ENCODE measurements at regions not wholly inside any gene's neighbourhood (a gene's known extent, or its start where the extent isn't known, plus 50 kb on each side); places are given as distances from the start of the nearest gene placed in this dataset.

- no peaks in the 10 kb centered on the region for H3K36me3 ChIP-seq (ENCODE audit: insufficient read depth)
- H3K79me2 ChIP-seq (ENCODE audit: insufficient read depth, low read depth) = no peaks in the 10 kb centered on the region
- no peak overlapping the region for H2AFZ ChIP-seq (ENCODE audit: low read depth)
- H3K27me3 ChIP-seq (ENCODE audit: insufficient read depth, low read depth) = no peaks in the 10 kb centered on the region
- H3K4me2 ChIP-seq = no peak overlapping the region
- H3K4me3 ChIP-seq (IDR thresholded peaks at IDR 0.05; ENCODE audit: insufficient read depth, low read depth, low read length) = no peak overlapping the region
- no peaks in the 10 kb centered on the region for H4K20me1 ChIP-seq (ENCODE audit: insufficient read depth)
- TF ChIP-seq CTCF (conservative IDR thresholded peaks at IDR 0.05; ENCODE audit: low read depth, low read length) = no peak
- no peaks in the 10 kb centered on the region for H3K4me1 ChIP-seq (ENCODE audit: low read depth, poor library complexity, severe bottlenecking)
- no peak overlapping the region for H3K27ac ChIP-seq
- H3K9ac ChIP-seq = no peak overlapping the region
Observed at GRCh38 chr9:7739595-7739994, 60.0 kb downstream of the DMAC1 start.

- Histone ChIP-seq H3K4me2 (no peak overlapping the region), H3K27ac (no peak overlapping the region)
Observed at GRCh38 chr9:7735311-7735710, 64.3 kb downstream of the DMAC1 start.

GRCh38 chr9:7730164-7730445, 69.5 kb downstream of the DMAC1 start:
- H4K20me1 ChIP-seq (ENCODE audit: insufficient read depth) = no peaks in the 10 kb centered on the region
- no peaks in the 10 kb centered on the region for H3K4me1 ChIP-seq (ENCODE audit: low read depth, poor library complexity, severe bottlenecking)
- H3K4me2 ChIP-seq = no peak overlapping the region
- H2AFZ ChIP-seq (ENCODE audit: low read depth) = no peak overlapping the region
- H3K9ac ChIP-seq = no peak overlapping the region
- TF ChIP-seq CTCF (conservative IDR thresholded peaks at IDR 0.05; ENCODE audit: low read depth, low read length) = no peak
- no peaks in the 10 kb centered on the region for H3K79me2 ChIP-seq (ENCODE audit: insufficient read depth, low read depth)
- no peak overlapping the region for H3K27ac ChIP-seq
- no peaks in the 10 kb centered on the region for H3K36me3 ChIP-seq (ENCODE audit: insufficient read depth)
- H3K27me3 ChIP-seq (ENCODE audit: insufficient read depth, low read depth) = no peaks in the 10 kb centered on the region
- no peak overlapping the region for H3K4me3 ChIP-seq (IDR thresholded peaks at IDR 0.05; ENCODE audit: insufficient read depth, low read depth, low read length)

More at GRCh38 chr9:7735311-7735710, 64.3 kb downstream of the DMAC1 start:
- Histone ChIP-seq H3K4me3 (IDR thresholded peaks at IDR 0.05; ENCODE audit: insufficient read depth, low read depth, low read length) (no peak overlapping the region), H3K9ac (no peak overlapping the region), H3K4me1 (ENCODE audit: low read depth, poor library complexity, severe bottlenecking) (no peaks in the 10 kb centered on the region), H3K79me2 (ENCODE audit: insufficient read depth, low read depth) (no peaks in the 10 kb centered on the region), H3K36me3 (ENCODE audit: insufficient read depth) (no peaks in the 10 kb centered on the region), H3K27me3 (ENCODE audit: insufficient read depth, low read depth) (no peaks in the 10 kb centered on the region), H2AFZ (ENCODE audit: low read depth) (no peak overlapping the region), H4K20me1 (ENCODE audit: insufficient read depth) (no peaks in the 10 kb centered on the region)
- TF ChIP-seq CTCF (conservative IDR thresholded peaks at IDR 0.05; ENCODE audit: low read depth, low read length) = no peak

- H3K36me3 ChIP-seq (ENCODE audit: insufficient read depth) = no peaks in the 10 kb centered on the region
- no peak overlapping the region for H2AFZ ChIP-seq (ENCODE audit: low read depth)
- no peak overlapping the region for H3K4me2 ChIP-seq
Observed at GRCh38 chr9:7729371-7730163, 70.0 kb downstream of the DMAC1 start.

More at GRCh38 chr9:7729371-7730163, 70.0 kb downstream of the DMAC1 start:
- H4K20me1 ChIP-seq (ENCODE audit: insufficient read depth) = no peaks in the 10 kb centered on the region
- no peak overlapping the region for H3K9ac ChIP-seq
- no peaks in the 10 kb centered on the region for H3K27me3 ChIP-seq (ENCODE audit: insufficient read depth, low read depth)
- no peak for TF ChIP-seq CTCF (conservative IDR thresholded peaks at IDR 0.05; ENCODE audit: low read depth, low read length)
- no peaks in the 10 kb centered on the region for H3K79me2 ChIP-seq (ENCODE audit: insufficient read depth, low read depth)
- no peak overlapping the region for H3K4me3 ChIP-seq (IDR thresholded peaks at IDR 0.05; ENCODE audit: insufficient read depth, low read depth, low read length)
- H3K4me1 ChIP-seq (ENCODE audit: low read depth, poor library complexity, severe bottlenecking) = no peaks in the 10 kb centered on the region
- no peak overlapping the region for H3K27ac ChIP-seq

All from KMS-11 (cell line).